HG03432 (cell line): ENCODE measurements at regions not wholly inside any gene's neighbourhood (a gene's known extent, or its start where the extent isn't known, plus 50 kb on each side); places are given as distances from the start of the nearest gene placed in this dataset.

Experiments
- ATAC-seq: cut with Tn5 transposase; IDR thresholded peaks from one replicate; pipeline ENCODE4 v1.9.1; 2021; ENCODE audit warnings: mild to moderate bottlenecking, moderate library complexity; ENCODE audit not compliant: unreplicated experiment

GRCh38 chr2:75287624-75288316 lies 88.5 kb upstream of the TACR1 start:
- ATAC-seq: peak; percentile 69

GRCh38 chr2:75284345-75284744 lies 85.0 kb upstream of the TACR1 start:
- ATAC-seq: peak; percentile 55

- ATAC-seq: no peak
These were observed 79.6 kb upstream of the TACR1 start for GRCh38 chr2:75278821-75279379.

DNA sequence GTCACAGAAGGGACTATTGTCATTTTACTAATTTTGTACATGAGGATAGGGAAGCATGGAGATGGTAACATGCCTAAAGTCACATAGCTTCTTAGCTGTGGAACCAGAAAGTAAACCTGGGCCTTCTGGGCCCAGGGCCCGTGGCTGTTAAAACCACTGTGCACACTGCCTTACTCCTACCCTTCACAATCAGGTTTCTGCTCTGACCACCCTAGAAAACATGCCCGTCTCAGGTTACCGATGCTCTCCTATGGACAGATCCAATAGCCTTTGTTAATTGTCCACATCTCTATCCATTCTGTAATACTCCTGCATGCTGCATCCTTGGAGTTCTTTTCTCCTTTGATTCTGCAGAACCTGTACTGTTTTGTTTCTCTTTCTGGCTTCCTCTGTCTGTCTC lies 79.0 kb upstream of the TACR1 start:
- no peak for ATAC-seq

DNA sequence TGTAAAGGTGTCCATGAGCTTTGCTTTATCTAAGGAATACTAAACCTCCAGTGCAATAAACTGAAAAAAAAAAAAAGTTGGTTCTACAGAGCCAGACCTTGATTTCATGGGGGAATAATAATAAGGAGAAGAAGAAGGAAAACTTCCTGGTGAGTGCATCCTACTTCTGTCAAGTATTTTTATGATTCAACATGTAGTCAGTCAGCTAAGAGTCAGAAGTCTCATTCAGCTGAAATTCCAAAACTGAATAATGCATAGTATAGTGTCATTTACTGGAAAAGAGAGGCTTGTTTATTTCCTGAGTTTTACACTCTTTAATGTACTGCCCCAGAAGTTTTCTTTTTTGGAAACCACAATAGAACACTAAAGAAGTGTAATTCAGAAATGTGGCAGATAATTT lies 77.8 kb upstream of the TACR1 start:
- ATAC-seq: no peak

GRCh38 chr2:75276093-75277029 lies 77.0 kb upstream of the TACR1 start:
- ATAC-seq: no peak

- ATAC-seq: no peak
These were observed 75.6 kb upstream of the TACR1 start for GRCh38 chr2:75274936-75275335.

GRCh38 chr2:75268112-75268511 lies 68.8 kb upstream of the TACR1 start:
- no peak for ATAC-seq

DNA sequence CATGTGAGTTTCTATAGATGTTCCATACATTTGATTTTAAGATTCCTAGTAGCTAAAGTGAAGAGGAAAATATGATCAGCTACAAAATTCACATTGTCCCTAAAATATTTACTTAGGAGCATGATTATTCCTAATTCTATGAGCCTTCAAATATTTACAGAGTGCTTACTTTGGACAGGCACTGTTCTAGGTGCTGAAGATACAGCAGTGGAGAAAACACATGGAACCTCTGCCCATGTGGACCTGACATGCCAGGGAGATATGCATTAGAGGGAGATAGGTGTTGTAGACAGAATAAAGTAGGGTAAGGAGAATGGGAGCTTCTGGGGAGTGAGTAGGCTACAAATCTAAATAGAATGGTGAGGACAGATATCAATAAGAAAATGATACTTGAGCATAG lies 62.6 kb upstream of the TACR1 start:
- no peak for ATAC-seq

DNA sequence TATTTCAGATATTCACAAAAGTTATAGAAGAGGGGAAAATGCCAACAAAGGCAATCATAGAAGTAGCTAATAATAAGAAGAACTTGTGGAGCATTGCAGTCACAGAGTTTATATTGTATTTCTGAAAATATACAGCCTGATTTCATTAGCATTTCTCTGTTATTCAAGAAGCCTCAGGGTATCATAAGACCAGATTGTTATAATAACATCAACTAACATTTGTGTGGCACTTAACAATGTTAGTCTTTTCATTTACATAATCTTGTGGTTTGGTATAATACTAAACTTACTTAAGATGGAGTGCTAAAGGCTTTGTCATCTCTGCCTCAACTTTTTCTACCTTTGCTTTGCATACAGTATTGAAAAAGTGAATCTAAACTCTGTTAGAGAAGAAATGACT lies 61.6 kb upstream of the TACR1 start:
- no peak for ATAC-seq

DNA sequence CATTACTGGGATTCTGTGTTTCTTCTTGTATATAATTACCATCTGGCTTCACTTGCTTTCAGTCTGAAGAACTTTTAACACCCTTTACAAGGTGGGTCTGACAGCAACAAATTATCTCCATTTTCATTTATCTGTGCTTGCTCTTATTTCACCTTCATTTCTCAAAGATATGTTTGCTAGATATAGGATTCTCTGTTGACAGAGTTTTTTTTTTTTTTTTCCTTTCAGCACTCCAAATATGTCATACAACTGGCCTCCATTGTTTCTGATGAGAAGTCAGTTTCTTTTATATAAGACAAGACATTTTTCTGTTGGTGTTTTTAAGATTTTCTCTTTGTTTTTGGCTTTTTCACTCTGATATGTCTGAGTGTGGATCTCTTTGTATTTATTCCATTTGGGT lies 59.3 kb upstream of the TACR1 start:
- no peak for ATAC-seq

DNA sequence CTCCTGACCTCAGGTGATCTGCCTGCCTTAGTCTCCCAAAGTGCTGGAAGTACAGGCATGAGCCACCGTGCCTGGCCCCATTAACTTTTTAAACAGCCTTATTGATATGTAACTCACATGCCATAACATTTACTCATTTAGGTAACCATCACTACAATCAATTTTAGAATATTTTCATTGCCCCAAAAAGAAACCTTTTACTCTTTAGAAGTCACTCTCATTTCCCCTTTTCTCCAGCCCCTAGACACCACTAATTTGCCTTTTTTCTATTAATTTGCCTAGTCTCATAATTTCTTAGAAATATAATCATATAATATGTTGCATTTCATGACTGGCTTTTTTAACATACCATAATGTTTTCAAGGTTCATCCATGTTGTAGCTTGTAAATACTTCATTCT lies 57.2 kb upstream of the TACR1 start:
- ATAC-seq: no peak

DNA sequence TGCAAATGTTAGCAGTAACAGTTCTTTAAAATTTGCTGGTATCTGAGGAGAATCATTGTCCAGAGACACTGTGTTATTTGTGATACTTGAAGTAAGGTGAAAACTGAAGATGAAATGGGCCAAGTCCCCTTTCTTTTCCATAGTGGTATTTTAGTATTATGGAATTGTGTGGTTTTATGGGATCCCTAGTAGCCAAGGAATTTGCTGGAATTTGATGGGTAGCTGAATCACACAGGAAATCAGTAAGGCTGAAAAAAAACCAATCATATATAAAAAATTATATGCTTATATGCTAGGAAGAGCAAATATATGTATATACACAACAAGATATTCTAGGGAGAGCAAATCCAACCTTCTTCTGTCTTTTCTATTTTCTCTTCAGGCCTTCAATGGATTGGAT lies 54.2 kb upstream of the TACR1 start:
- no peak for ATAC-seq

DNA sequence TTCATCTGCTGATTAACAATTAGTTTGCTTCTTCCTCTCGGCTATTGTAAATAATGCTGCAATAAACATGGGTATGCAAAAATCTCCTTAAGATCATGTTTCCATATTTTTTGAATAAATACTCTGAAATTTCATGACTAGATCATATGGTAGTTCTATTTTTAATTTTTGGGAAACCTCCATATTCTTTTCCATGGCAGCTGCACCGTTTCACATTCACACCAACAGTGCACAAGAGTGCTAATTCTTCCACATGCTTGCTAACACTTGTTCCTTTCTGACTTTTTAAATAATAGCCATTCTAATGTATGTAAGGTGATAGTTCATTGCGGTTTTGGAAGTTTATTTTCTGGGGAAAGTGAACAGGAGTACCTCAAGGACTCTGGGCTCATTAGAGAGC lies 52.6 kb upstream of the TACR1 start:
- no peak for ATAC-seq
